GM23338 (cell line): ENCODE measurements at regions not wholly inside any gene's neighbourhood (a gene's known extent, or its start where the extent isn't known, plus 50 kb on each side); places are given as distances from the start of the nearest gene placed in this dataset.

Experiments used
- ATAC-seq: fragments of 200-7000 bp; cut with Tn5 transposase; 3 replicates; pipeline ENCODE4 v1.9.1; 2020
- DNase-seq: peaks from one replicate; pipeline ENCODE4 v3.0.0-alpha.2; 2015; ENCODE audit warnings: low spot score
- H2AFZ ChIP-seq: fragments of 200-600 bp; sonication (generic); 2 replicates; pipeline ENCODE4 v1.8.0; 2016; ENCODE audit warnings: antibody characterized with exemption, mild to moderate bottlenecking, moderate library complexity
- H3F3A ChIP-seq: fragments of 200-600 bp; sonication (generic); replicated peaks from 2 replicates; pipeline ENCODE4 v1.8.0; 2017; ENCODE audit warnings: antibody characterized with exemption, mixed run types, low read depth
- H3K27ac ChIP-seq: fragments of 200-600 bp; sonication (generic); 2 replicates; pipeline ENCODE4 v1.6.1; 2016; ENCODE audit warnings: low read depth
- H3K27me3 ChIP-seq: fragments of 200-600 bp; sonication (generic); 2 replicates; pipeline ENCODE4 v1.8.0; 2016; ENCODE audit warnings: mild to moderate bottlenecking, mixed run types, moderate library complexity; ENCODE audit not compliant: insufficient read depth
- H3K36me3 ChIP-seq: fragments of 200-600 bp; sonication (generic); 2 replicates; pipeline ENCODE4 v1.8.0; 2016; ENCODE audit warnings: mild to moderate bottlenecking; ENCODE audit not compliant: insufficient read depth
- H3K4me1 ChIP-seq: fragments of 200-600 bp; sonication (generic); 2 replicates; pipeline ENCODE4 v1.8.0; 2016; ENCODE audit warnings: mild to moderate bottlenecking, moderate library complexity; ENCODE audit not compliant: insufficient read depth
- H3K4me2 ChIP-seq: fragments of 200-600 bp; sonication (generic); 2 replicates; pipeline ENCODE4 v1.7.1; 2017; ENCODE audit warnings: mixed run types
- H3K4me3 ChIP-seq: fragments of 200-600 bp; sonication (generic); 2 replicates; pipeline ENCODE4 v1.6.1; 2016; ENCODE audit warnings: mixed run types
- H3K79me2 ChIP-seq: fragments of 200-600 bp; sonication (generic); replicated peaks from 2 replicates; pipeline ENCODE4 v1.8.0; 2017; ENCODE audit warnings: mild to moderate bottlenecking; ENCODE audit not compliant: insufficient read depth
- H3K9me2 ChIP-seq: fragments of 200-600 bp; sonication (generic); 2 replicates; pipeline ENCODE4 v1.8.0; 2017; ENCODE audit not compliant: insufficient read depth
- H4K20me1 ChIP-seq: fragments of 200-600 bp; sonication (generic); replicated peaks from 2 replicates; pipeline ENCODE4 v1.8.0; 2017; ENCODE audit warnings: mild to moderate bottlenecking; ENCODE audit not compliant: insufficient read depth
- H3K27ac Mint-ChIP-seq: 2 replicates; pipeline ENCODE4 v1.8.0; 2020; ENCODE audit warnings: inconsistent platforms, mild to moderate bottlenecking, moderate library complexity, mixed read lengths
- H3K27me3 Mint-ChIP-seq: 3 replicates; pipeline ENCODE4 v1.8.0; 2022; ENCODE audit warnings: low read depth, mild to moderate bottlenecking, moderate library complexity, mixed read lengths, inconsistent platforms; ENCODE audit not compliant: insufficient read depth, poor library complexity
- H3K36me3 Mint-ChIP-seq: 3 replicates; pipeline ENCODE4 v1.8.0; 2021; ENCODE audit warnings: low read depth, mild to moderate bottlenecking, inconsistent platforms, moderate library complexity, mixed read lengths
- H3K4me1 Mint-ChIP-seq: 3 replicates; pipeline ENCODE4 v1.8.0; 2020; ENCODE audit warnings: mild to moderate bottlenecking, inconsistent platforms, mixed read lengths
- H3K4me3 Mint-ChIP-seq: 3 replicates; pipeline ENCODE4 v1.8.0; 2021; ENCODE audit warnings: moderate library complexity, mild to moderate bottlenecking, inconsistent platforms, mixed read lengths
- H3K9me3 Mint-ChIP-seq: 3 replicates; pipeline ENCODE4 v1.8.0; 2020; ENCODE audit warnings: moderate library complexity, mild to moderate bottlenecking, inconsistent platforms, mixed read lengths
- CREB1 ChIP-seq: fragments of 250-450 bp; sonication (Bioruptor Pico); IDR thresholded peaks from 2 replicates; pipeline ENCODE4 v1.5.0; 2020; ENCODE audit warnings: low read depth, mild to moderate bottlenecking, moderate library complexity
- EZH2 ChIP-seq: fragments of 200-600 bp; sonication (generic); IDR thresholded peaks from one replicate; pipeline ENCODE4 v1.8.0; 2017; ENCODE audit warnings: antibody characterized with exemption, mild to moderate bottlenecking, low read depth; ENCODE audit not compliant: unreplicated experiment
- EZH2phosphoT487 ChIP-seq: fragments of 200-600 bp; sonication (generic); IDR thresholded peaks from one replicate; pipeline ENCODE4 v1.8.1; 2018; ENCODE audit warnings: antibody characterized with exemption; ENCODE audit not compliant: unreplicated experiment
- JUNB ChIP-seq: IDR thresholded peaks from one replicate; pipeline ENCODE4 v1.6.1; 2016; ENCODE audit warnings: antibody characterized with exemption; ENCODE audit not compliant: unreplicated experiment
- NANOG ChIP-seq: IDR thresholded peaks from 2 replicates; pipeline ENCODE4 v1.6.1; 2016; ENCODE audit warnings: antibody characterized with exemption, borderline replicate concordance
- POLR2AphosphoS5 ChIP-seq: IDR thresholded peaks from 2 replicates; pipeline ENCODE4 v1.6.1; 2016; ENCODE audit warnings: antibody characterized with exemption, low read depth
- STAT1 ChIP-seq: IDR thresholded peaks from one replicate; pipeline ENCODE4 v1.6.1; 2016; ENCODE audit warnings: antibody characterized with exemption; ENCODE audit not compliant: unreplicated experiment
- ZNF114 ChIP-seq: fragments of 250-450 bp; sonication (Bioruptor Pico); IDR thresholded peaks from 2 replicates; pipeline ENCODE4 v1.5.0; 2020; ENCODE audit warnings: mild to moderate bottlenecking, moderate library complexity
- ZNF331 ChIP-seq: fragments of 250-450 bp; sonication (Bioruptor Pico); IDR thresholded peaks from 2 replicates; pipeline ENCODE4 v1.5.0; 2020; ENCODE audit warnings: low read depth, mild to moderate bottlenecking, moderate library complexity
- TF ChIP-seq, protein P1 (sequence below), 2 experiments: fragments of 200-600 bp in 1 of 2; sonication (generic) in 1 of 2; conservative IDR thresholded peaks; 2 replicates each; pipeline versions ENCODE4 v1.5.1 to v1.6.1; 2016 to 2017; ENCODE audit warnings: antibody characterized with exemption in 2 of 2, low read depth in 2 of 2, mild to moderate bottlenecking in 2 of 2, moderate library complexity in 1 of 2
- TF ChIP-seq, protein P2 (sequence below): IDR thresholded peaks from 2 replicates; pipeline ENCODE4 v1.6.1; 2016; ENCODE audit warnings: antibody characterized with exemption
- TF ChIP-seq, protein P3 (sequence below): IDR thresholded peaks from one replicate; pipeline ENCODE4 v1.6.1; 2018; ENCODE audit warnings: antibody characterized with exemption; ENCODE audit not compliant: unreplicated experiment
- TF ChIP-seq, protein P4 (sequence below): fragments of 250-450 bp; sonication (Bioruptor Pico); IDR thresholded peaks from 2 replicates; pipeline ENCODE4 v1.5.0; 2020; ENCODE audit warnings: mild to moderate bottlenecking, moderate library complexity

DNA sequence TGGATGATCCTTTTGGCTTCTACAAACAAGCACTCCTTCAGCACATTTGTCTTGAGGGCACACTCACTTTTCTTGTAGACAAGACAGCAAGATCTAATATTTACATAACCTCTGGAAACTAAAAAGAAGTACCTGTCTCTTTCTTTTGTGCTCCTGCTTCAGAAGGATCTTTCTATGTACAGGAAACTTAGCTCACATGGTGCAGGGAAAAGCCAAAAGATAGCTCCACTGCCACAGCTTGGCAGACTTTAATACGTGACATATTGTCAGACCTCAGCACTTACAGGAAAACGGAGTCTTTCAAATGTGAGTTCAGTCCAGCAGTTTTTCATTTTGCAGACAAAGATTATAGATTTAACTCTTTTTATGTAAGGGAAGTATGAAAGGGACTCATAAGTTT lies 225.5 kb upstream of the SAMSN1 start:
- Histone ChIP-seq H3K4me1 (no peaks in the 10 kb centered on the region), H3K79me2 (no peaks in the 10 kb centered on the region), H3K27ac (no peak overlapping the region), H3F3A (no peaks in the 10 kb centered on the region), H3K4me2 (no peak overlapping the region), H3K36me3 (no peaks in the 10 kb centered on the region), H4K20me1 (no peaks in the 10 kb centered on the region), H3K9me2 (0 out of 2 replicates have a peak, but pooled peaks cover under 1% of the 10 kb centered on the region), H2AFZ (peak overlapping the region; percentile 60), H3K4me3 (no peak overlapping the region), H3K27me3 (no peaks in the 10 kb centered on the region)
- Mint-ChIP-seq H3K9me3 (no peaks in the 10 kb centered on the region), H3K4me3 (no peak overlapping the region), H3K4me1 (no peaks in the 10 kb centered on the region), H3K36me3 (no peaks in the 10 kb centered on the region), H3K27ac (no peak overlapping the region), H3K27me3 (no peaks in the 10 kb centered on the region)
- no peak for TF ChIP-seq ZNF331 (CRISPR knock-in tag)
- no peak for TF ChIP-seq STAT1
- TF ChIP-seq CREB1 (CRISPR knock-in tag), result no peak
- no peak for TF ChIP-seq ZNF114
- TF ChIP-seq EZH2, result no peak
- TF ChIP-seq, protein P1, sequence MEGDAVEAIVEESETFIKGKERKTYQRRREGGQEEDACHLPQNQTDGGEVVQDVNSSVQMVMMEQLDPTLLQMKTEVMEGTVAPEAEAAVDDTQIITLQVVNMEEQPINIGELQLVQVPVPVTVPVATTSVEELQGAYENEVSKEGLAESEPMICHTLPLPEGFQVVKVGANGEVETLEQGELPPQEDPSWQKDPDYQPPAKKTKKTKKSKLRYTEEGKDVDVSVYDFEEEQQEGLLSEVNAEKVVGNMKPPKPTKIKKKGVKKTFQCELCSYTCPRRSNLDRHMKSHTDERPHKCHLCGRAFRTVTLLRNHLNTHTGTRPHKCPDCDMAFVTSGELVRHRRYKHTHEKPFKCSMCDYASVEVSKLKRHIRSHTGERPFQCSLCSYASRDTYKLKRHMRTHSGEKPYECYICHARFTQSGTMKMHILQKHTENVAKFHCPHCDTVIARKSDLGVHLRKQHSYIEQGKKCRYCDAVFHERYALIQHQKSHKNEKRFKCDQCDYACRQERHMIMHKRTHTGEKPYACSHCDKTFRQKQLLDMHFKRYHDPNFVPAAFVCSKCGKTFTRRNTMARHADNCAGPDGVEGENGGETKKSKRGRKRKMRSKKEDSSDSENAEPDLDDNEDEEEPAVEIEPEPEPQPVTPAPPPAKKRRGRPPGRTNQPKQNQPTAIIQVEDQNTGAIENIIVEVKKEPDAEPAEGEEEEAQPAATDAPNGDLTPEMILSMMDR (conservative IDR thresholded peaks at IDR 0.05; ENCODE audit: low read depth in 2 of 2), result no peak
- TF ChIP-seq JUNB, result no peak
- TF ChIP-seq EZH2phosphoT487, result no peak
- no peak for TF ChIP-seq POLR2AphosphoS5
- no peak for TF ChIP-seq NANOG
- TF ChIP-seq, protein P2, sequence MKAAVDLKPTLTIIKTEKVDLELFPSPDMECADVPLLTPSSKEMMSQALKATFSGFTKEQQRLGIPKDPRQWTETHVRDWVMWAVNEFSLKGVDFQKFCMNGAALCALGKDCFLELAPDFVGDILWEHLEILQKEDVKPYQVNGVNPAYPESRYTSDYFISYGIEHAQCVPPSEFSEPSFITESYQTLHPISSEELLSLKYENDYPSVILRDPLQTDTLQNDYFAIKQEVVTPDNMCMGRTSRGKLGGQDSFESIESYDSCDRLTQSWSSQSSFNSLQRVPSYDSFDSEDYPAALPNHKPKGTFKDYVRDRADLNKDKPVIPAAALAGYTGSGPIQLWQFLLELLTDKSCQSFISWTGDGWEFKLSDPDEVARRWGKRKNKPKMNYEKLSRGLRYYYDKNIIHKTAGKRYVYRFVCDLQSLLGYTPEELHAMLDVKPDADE, result no peak
- TF ChIP-seq, protein P3, sequence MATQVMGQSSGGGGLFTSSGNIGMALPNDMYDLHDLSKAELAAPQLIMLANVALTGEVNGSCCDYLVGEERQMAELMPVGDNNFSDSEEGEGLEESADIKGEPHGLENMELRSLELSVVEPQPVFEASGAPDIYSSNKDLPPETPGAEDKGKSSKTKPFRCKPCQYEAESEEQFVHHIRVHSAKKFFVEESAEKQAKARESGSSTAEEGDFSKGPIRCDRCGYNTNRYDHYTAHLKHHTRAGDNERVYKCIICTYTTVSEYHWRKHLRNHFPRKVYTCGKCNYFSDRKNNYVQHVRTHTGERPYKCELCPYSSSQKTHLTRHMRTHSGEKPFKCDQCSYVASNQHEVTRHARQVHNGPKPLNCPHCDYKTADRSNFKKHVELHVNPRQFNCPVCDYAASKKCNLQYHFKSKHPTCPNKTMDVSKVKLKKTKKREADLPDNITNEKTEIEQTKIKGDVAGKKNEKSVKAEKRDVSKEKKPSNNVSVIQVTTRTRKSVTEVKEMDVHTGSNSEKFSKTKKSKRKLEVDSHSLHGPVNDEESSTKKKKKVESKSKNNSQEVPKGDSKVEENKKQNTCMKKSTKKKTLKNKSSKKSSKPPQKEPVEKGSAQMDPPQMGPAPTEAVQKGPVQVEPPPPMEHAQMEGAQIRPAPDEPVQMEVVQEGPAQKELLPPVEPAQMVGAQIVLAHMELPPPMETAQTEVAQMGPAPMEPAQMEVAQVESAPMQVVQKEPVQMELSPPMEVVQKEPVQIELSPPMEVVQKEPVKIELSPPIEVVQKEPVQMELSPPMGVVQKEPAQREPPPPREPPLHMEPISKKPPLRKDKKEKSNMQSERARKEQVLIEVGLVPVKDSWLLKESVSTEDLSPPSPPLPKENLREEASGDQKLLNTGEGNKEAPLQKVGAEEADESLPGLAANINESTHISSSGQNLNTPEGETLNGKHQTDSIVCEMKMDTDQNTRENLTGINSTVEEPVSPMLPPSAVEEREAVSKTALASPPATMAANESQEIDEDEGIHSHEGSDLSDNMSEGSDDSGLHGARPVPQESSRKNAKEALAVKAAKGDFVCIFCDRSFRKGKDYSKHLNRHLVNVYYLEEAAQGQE, result no peak
- TF ChIP-seq, protein P4, sequence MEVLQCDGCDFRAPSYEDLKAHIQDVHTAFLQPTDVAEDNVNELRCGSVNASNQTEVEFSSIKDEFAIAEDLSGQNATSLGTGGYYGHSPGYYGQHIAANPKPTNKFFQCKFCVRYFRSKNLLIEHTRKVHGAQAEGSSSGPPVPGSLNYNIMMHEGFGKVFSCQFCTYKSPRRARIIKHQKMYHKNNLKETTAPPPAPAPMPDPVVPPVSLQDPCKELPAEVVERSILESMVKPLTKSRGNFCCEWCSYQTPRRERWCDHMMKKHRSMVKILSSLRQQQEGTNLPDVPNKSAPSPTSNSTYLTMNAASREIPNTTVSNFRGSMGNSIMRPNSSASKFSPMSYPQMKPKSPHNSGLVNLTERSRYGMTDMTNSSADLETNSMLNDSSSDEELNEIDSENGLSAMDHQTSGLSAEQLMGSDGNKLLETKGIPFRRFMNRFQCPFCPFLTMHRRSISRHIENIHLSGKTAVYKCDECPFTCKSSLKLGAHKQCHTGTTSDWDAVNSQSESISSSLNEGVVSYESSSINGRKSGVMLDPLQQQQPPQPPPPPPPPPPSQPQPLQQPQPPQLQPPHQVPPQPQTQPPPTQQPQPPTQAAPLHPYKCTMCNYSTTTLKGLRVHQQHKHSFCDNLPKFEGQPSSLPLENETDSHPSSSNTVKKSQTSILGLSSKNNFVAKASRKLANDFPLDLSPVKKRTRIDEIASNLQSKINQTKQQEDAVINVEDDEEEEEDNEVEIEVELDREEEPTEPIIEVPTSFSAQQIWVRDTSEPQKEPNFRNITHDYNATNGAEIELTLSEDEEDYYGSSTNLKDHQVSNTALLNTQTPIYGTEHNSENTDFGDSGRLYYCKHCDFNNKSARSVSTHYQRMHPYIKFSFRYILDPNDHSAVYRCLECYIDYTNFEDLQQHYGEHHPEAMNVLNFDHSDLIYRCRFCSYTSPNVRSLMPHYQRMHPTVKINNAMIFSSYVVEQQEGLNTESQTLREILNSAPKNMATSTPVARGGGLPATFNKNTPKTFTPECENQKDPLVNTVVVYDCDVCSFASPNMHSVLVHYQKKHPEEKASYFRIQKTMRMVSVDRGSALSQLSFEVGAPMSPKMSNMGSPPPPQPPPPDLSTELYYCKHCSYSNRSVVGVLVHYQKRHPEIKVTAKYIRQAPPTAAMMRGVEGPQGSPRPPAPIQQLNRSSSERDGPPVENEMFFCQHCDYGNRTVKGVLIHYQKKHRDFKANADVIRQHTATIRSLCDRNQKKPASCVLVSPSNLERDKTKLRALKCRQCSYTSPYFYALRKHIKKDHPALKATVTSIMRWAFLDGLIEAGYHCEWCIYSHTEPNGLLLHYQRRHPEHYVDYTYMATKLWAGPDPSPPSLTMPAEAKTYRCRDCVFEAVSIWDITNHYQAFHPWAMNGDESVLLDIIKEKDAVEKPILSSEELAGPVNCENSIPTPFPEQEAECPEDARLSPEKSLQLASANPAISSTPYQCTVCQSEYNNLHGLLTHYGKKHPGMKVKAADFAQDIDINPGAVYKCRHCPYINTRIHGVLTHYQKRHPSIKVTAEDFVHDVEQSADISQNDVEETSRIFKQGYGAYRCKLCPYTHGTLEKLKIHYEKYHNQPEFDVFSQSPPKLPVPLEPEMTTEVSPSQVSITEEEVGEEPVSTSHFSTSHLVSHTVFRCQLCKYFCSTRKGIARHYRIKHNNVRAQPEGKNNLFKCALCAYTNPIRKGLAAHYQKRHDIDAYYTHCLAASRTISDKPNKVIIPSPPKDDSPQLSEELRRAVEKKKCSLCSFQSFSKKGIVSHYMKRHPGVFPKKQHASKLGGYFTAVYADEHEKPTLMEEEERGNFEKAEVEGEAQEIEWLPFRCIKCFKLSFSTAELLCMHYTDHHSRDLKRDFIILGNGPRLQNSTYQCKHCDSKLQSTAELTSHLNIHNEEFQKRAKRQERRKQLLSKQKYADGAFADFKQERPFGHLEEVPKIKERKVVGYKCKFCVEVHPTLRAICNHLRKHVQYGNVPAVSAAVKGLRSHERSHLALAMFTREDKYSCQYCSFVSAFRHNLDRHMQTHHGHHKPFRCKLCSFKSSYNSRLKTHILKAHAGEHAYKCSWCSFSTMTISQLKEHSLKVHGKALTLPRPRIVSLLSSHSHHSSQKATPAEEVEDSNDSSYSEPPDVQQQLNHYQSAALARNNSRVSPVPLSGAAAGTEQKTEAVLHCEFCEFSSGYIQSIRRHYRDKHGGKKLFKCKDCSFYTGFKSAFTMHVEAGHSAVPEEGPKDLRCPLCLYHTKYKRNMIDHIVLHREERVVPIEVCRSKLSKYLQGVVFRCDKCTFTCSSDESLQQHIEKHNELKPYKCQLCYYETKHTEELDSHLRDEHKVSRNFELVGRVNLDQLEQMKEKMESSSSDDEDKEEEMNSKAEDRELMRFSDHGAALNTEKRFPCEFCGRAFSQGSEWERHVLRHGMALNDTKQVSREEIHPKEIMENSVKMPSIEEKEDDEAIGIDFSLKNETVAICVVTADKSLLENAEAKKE, result no peak
- ATAC-seq (no peak), DNase-seq (no peak)
